ENCODE measurements at regions not wholly inside any gene's neighbourhood (a gene's known extent, or its start where the extent isn't known, plus 50 kb on each side); places are given as distances from the start of the nearest gene placed in this dataset.

GRCh38 chr11:104522123-104522522, 358.2 kb upstream of the PDGFD start:
- DNase-seq, result no peak

- DNase-seq, result no peak
Observed at GRCh38 chr11:104510169-104510568, 346.2 kb upstream of the PDGFD start.

- no peak for DNase-seq
Observed at GRCh38 chr11:104490182-104490581, 326.2 kb upstream of the PDGFD start.

GRCh38 chr11:104488561-104488960, 324.6 kb upstream of the PDGFD start:
- DNase-seq, result no peak

GRCh38 chr11:104487046-104487806, 323.3 kb upstream of the PDGFD start:
- DNase-seq, result no peak

GRCh38 chr11:104484804-104485554, 321.0 kb upstream of the PDGFD start:
- DNase-seq, result no peak

GRCh38 chr11:104476898-104477297, 313.0 kb upstream of the PDGFD start:
- DNase-seq, result no peak

GRCh38 chr11:104476454-104476853, 312.5 kb upstream of the PDGFD start:
- DNase-seq, result no peak

- DNase-seq, result no peak
Observed at GRCh38 chr11:104467404-104467803, 303.5 kb upstream of the PDGFD start.

GRCh38 chr11:104465321-104465720, 301.4 kb upstream of the PDGFD start:
- DNase-seq, result no peak

- DNase-seq, result no peak
Observed at GRCh38 chr11:104464691-104465090, 300.7 kb upstream of the PDGFD start.

- no peak for DNase-seq
Observed at GRCh38 chr11:104462341-104462740, 298.4 kb upstream of the PDGFD start.

- DNase-seq, result no peak
Observed at GRCh38 chr11:104451197-104451893, 287.4 kb upstream of the PDGFD start.

- no peak for DNase-seq
Observed at GRCh38 chr11:104443387-104443786, 279.4 kb upstream of the PDGFD start.

GRCh38 chr11:104442321-104442720, 278.4 kb upstream of the PDGFD start:
- no peak for DNase-seq

- DNase-seq, result no peak
Observed at GRCh38 chr11:104435494-104435893, 271.5 kb upstream of the PDGFD start.

GRCh38 chr11:104433751-104434150, 269.8 kb upstream of the PDGFD start:
- DNase-seq, result no peak

GRCh38 chr11:104432981-104433380, 269.0 kb upstream of the PDGFD start:
- no peak for DNase-seq

- DNase-seq, result no peak
Observed at GRCh38 chr11:104432526-104432925, 268.6 kb upstream of the PDGFD start.

GRCh38 chr11:104422324-104422944, 258.5 kb upstream of the PDGFD start:
- no peak for DNase-seq

- DNase-seq, result no peak
Observed at GRCh38 chr11:104410336-104410735, 246.4 kb upstream of the PDGFD start.

- no peak for DNase-seq
Observed at GRCh38 chr11:104408630-104409029, 244.7 kb upstream of the PDGFD start.

GRCh38 chr11:104405277-104405676, 241.3 kb upstream of the PDGFD start:
- no peak for DNase-seq
